Dedifferentiated amniotic fluid mesenchymal stem cell (primary cell): ENCODE measurements at regions not wholly inside any gene's neighbourhood (a gene's known extent, or its start where the extent isn't known, plus 50 kb on each side); places are given as distances from the start of the nearest gene placed in this dataset.
"Not testable (repeated sequence)": the region's sequence is repeated elsewhere in the genome, so short reads cannot be mapped to it uniquely, and the experiment has no call there.

Experiments used
- DNase-seq: peaks from one replicate; pipeline ENCODE4 v3.0.0-alpha.2; 2016; ENCODE audit errors: extremely low spot score

DNA sequence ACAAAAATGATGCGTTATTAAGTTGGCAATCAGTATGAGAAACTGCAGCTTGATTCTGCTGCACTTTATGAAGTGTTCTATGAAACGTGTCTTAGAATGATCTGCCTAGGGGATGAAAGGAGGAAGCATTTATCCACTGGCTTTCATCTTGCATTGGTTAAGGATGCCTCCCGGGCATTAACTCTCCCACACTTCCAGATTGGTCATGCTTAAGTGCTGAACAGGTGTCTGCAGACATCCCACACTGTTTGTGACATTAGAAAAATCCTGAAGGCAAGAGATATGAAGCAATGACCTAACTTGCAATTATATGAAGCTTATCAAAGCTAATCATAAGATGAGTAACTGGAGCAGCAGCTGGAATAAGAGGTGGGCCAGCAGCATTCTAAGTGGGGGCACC is 437.3 kb downstream of the NSUN3 start:
- no peak for DNase-seq

DNA sequence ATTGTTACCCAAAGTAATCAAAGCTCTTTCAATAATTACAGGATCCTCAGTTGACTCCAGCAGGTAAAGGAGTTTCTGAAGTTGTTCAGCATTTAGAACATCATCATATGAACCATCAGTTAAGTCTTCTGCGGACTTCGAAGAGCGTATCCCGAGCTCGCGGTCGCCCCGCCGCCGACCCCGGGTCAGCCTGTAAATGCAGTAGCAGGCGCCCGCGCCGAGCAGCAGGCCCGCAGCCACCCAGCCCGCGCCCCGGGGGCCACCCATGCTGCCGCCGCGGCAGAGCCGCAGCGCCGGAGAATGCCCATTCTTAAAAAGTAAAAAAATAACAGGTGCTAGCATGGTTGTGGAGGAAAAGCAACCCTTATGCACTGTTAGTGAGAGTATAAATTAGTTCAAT is 444.5 kb downstream of the NSUN3 start:
- not testable (repeated sequence) for DNase-seq

DNA sequence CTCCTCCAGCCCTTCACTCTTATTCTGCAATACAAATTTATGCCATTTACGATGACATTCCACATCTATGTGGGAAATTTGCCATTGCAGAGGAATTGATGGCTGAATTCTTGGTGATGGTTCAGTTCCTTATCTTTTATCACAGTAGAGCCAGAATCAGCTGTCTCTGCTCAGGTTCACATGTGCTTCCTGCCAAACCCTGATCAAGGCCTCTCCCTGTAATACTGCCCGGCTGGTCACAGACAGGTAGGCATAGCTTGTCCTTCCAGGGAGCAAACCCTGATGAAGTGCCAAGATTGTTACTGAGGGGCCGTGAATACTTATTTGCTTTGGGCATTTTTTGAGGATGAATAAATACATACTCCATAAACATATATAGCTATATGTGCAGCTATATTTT is 450.0 kb downstream of the NSUN3 start:
- DNase-seq = no peak

DNA sequence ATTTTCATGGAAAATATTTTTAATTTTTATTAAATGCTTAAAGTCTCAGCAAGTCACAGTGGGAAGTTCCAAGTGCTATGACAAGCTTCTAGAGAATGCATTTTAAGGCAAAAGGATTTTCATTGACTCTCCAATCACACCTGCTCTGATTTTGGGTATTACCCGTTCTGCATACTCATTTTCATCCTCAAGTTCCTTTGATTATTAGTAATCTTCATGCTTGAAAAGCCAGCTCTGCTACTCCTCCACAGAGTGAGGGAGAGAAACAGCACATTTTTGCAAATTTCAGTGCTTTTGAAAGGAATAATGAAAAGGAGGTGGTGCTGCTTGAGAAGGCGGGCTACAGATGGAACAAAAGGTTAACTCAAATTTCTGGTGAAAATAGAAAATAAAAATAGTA is 450.7 kb downstream of the NSUN3 start:
- DNase-seq = no peak

DNA sequence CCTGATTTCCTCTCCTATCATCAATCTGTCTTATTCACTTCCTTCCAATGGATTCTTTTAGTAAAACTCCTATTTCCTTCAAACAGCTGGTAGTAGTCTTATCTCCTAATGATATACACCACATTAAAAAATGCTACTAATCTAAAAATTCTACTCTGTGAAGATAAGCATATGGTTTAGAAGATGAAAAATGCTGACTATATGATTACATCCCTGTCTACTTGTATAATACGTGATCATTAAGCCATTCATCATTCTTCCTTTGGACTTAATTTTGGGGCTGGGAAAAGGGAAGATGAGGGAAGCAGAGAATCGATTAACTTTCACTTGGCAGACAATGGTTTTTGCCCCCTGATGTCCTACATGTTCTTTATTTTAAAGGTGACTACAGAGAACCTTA is 453.1 kb downstream of the NSUN3 start:
- DNase-seq = no peak

DNA sequence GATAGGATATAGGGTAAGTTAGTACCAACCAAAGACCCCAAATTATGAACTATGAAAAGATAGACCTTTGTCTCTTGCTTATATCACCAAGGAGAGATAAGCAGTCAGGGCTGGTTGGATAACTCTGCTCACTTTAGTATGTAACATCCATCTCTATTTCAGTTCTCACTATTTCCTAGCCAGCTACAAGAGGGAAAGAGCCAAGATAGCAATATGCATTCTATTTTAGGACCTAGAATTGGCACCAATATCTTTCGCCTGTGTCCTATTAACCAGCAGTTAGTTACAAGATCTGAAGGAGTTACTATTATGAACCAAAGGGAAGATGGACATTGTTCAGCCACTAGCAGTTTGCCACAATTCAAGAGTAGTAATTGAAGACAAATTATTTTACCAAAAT is 457.5 kb downstream of the NSUN3 start:
- no peak for DNase-seq

DNA sequence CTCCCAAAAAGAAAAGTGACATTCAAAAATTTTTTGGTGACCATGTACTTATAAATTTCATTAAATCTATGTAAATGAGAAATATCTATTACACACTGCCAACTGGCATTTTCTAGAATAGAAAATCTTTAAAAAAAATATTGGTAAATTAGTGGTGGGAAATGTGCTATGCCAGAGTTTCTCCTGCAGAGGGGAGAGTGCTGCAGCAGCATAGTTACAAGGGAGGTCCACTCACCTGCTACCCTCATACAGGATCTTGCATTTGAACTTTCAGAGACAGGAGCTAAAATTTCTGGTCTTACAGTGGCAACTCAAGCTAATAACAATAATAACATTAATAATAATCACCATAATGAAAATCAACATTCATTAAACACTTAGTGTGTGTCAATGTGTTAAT is 459.6 kb downstream of the NSUN3 start:
- DNase-seq = no peak

DNA sequence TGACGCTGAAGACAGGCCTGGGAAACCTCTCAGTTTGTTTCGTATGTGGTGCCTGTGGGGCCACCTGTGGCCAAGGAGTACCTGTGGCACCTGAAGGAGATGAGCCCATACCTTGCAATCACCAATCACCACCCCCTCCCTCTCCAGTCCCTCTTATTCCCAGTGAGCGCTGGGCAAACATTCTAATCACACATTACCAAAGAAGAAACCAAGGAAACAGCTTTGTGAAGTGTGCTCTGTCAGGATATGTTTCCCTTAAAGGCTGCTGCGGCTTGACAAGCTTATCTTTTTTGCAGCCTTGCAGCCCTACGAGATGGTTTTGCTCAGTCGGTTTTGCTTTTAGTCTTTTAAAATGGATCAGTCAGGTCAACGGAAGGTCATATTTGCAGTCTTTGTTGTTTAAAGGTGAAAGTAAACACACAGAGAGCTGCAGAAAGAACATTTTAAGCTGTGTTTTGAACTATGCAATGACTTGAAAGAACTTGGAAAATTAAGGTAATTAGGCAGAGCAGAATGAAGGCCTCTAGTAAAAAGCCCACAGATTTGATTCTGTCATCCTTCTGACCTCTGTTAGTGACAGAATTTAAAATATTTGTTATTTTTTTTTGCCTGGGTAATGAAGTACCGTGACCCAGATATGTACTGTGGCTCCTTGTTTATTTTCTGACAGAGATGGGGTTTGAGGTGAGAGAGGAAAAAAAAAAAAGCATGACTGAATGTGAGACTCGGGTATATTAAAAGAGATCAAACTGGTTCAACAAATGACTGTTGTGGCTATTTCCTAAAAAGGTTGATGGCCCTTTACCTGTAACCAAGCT is 461.4 kb downstream of the NSUN3 start:
- no peak for DNase-seq

DNA sequence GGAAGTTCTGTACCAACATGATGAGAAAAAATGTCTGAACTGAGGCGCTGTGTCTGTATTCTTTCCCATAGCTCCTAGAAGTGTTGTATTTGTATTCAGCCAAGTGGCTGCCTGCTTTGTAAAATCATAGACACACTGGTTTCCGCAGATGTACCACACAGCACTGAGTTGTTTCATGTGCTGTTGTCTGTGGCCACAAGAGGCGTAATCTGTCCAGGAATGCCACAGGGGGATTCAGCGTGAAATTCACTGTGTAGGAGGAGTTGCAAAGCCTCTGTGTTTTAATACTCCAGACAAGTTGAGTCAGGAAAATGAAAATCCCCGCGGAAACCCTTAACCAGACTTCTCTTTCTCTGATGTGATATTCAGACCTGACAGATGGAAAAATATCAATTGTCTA is 462.2 kb downstream of the NSUN3 start:
- no peak for DNase-seq

DNA sequence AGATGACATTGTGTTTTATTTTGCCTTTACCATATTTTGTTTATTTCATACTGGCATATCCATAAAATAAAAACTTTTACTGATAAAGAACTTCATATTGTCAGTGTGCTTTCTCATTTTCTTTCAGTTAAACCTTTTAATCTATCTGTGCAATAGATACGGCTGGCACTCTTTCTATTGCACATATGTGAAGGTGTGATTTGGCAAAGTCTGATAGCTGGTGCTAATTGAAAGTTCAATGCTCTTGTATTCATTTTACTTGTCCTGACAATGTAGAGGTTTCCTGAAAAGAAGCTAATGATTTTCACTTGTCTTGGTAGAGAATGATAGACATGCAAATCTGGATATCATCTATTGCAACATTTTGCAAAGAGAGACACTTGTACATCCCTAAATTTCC is 467.0 kb downstream of the NSUN3 start:
- DNase-seq = no peak

DNA sequence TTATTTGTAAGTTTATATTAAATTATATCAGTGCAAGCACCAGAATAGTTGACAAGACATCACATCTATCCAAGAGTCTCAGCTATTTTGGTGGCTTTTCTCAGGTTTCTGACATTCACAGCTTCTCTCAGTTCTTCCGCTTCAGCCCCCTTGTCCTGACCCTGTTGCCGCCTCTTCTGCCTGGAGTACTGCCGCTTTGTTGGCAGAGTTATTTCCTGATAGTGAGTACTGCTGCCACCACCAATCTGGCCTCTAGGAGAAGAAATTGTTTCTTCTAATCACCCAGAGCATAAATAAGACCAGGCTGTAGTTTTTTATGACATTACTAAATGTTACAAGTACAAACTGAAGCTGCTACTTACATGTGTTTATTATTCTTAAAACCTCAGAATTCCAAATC is 470.1 kb downstream of the NSUN3 start:
- no peak for DNase-seq

DNA sequence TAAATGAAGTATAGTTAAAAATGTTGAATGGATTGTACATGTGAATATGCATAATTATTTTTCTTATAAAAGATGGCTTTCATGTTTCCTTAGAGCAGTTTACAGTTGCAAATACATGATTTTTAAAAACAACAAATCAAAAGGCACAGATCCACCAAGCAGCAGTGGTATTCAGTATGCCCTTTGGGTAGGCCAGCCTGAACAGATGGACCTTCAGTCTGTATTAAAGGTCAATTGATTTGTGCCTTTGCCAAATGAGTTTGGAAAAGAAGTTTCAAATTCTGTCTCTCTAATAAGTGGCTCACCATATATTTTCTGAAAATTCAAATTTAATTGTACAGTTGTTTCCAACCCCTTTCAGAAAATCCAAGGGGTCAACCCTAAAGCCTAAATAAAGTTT is 477.1 kb downstream of the NSUN3 start:
- no peak for DNase-seq

DNA sequence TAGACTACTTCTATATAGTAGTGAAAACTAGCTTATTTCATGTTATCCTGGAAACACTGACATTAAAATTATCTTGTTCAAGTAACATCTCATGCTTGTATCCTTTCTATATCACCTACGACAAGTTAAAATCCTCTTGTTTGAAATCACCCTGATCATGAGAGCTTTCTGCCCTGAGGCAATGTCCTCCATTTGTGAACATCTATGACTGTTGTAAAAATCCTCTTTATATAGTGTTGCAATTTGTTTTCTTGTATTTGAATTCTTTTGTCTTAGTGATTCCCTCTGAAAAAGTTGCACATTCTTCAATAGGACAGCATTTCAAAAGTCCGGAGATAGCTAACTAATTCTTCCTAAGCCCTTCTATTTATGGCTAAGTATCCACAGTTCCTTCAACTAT is 480.3 kb downstream of the NSUN3 start:
- DNase-seq = no peak

DNA sequence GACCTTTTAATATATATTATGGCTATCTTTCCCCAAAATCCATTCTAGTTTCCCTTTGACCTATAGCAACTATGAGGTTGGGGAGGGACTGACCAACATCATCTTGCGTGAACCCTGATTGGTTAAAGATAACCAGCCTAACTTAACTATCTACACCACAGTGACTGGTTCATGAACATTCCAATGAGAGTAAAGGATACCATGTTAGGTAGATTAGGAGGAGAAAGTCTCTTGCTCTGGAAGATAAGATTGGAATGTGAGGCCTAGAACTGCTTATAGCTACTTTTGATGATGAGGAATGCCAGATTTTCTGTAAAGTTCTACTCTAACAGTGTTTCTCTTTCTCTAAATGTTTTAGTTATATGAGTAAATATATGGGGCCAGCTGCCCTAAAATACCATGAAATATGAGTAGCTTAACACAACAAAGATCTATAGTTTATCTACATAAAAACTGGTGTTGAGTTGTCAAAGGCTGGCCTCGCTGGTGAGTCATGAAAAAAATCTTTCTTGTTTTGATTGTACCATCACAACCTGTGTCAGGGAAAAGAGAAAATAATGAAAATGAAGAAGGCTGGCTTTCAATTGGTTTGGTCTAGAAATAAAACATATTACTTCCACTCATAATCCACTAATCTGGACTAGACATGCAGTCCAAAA is 481.4 kb downstream of the NSUN3 start:
- no peak for DNase-seq

DNA sequence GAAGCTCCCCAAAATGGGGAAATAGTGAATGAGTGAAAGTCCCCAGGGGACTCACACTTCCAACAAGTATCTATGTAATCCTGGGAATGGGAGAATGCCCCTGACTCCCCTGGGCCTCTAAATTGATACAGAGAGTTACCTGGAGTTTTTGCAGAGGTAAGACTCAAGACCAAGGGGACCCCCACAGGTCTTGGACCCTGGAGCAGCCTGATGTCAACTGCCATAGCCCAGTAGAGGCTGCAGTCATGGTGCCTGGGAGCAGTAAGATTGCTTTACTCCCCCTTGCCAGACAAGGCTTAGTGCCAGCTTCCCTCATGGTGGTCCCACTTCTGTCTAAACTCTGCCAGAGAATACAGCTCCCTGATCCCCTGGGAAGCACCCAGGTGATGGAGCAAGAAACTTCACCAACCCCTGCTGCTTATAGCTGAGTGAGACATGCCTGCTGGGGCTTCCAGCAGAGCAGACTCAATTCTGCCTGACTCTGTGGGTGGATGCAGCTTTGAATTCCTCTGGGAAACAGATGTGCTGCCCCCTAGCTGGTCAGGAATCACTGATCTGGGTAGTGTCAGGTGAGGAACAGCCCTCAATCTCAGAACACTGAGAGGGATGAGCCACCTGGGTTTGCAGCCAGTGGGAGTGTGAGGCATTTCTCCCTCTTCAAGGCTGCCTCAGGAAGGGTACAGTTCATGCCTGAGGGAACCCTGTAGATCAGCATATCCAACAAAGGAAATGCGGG is 485.9 kb downstream of the NSUN3 start:
- DNase-seq = no peak

DNA sequence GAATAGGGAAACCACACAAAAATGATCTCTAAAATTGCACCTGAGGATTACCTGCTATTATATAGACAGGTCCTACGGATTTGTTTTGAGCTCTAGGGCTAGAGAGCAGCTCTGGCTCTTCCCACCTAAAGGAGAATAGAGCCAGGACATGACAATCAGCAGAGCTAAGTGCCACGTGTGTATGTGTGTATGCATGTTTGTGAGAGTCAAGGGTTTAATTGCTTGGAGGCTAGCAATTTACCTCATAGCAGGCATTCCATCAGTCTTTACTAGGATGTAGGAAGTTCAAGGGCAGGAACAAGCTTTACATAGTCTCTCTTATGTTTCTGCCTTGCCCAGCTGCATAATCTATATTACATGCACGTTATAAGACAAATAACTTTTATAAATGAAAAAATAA is 498.2 kb downstream of the NSUN3 start:
- no peak for DNase-seq

DNA sequence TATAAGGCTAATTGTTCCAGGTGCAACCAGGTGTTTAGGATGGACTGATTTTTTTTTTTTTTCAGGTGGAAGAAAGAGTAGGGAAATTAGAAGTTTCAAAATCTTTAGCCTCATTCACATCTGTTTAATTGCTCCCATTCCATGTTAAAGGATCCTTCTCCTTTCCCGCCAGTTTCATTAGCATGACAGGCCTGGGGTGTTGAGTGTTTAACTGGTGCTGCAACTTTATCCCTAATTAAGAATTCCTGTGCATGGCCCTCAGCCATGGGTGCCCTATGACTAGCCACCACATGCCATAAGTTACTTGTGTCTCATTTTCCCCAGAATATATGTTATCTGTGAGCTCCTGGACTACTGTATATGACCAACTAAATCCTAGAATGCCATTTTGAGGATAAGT is 501.4 kb downstream of the NSUN3 start:
- DNase-seq = no peak

DNA sequence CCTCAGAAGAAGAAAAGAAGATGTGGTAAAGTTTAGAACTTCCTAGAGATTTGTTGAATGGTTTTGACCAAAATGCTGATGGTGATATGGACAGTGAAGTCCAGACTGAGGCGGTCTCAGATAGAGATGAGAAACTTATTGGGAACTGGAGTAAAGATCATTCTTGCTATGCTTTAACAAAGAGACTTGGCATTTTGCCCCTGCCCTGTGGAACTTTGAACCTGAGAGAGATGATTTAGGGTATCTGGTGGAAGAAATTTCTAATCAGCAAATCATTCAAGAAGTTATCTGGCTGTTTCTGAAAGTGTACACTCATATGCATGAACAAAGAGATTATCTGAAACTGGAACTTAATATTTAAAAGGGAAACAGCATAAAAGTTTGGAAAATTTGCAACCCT is 505.2 kb downstream of the NSUN3 start:
- no peak for DNase-seq

DNA sequence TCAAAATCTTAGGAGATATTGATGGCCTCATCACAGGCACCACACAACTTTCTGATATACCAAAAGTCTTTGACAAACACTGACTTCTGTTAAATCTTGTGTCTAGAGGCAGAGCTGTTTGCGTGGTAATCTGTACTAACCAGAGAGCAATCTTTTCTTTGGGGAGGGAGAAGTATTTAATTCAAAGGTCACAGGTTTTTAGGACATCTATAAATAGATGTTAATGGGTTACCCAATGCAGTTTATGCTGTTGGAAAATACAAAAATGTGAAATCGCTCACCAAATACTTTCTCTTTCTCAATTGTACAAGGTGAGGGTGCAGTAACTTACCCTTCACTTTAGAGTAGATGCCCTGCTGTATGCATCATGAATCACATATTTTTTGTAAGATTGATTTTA is 510.5 kb downstream of the NSUN3 start:
- DNase-seq = no peak

DNA sequence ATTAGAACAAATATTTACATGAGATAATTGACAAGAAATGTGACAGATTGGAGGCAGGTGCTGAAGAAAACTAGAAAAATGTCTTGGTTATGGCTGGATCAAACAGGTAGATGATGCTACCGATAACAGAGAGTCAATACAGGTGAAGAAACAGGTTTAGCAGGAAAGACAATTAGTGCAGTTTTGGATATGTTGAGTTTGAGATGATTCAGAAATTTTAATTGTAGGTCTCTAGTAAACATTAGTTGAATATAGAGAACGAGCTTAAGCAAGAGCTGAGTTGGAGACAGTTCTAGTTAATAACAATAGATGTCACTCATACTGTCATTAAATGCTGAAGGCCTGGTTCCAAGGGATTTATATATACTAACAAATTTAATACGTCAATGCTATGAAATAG is 524.4 kb downstream of the NSUN3 start:
- no peak for DNase-seq

DNA sequence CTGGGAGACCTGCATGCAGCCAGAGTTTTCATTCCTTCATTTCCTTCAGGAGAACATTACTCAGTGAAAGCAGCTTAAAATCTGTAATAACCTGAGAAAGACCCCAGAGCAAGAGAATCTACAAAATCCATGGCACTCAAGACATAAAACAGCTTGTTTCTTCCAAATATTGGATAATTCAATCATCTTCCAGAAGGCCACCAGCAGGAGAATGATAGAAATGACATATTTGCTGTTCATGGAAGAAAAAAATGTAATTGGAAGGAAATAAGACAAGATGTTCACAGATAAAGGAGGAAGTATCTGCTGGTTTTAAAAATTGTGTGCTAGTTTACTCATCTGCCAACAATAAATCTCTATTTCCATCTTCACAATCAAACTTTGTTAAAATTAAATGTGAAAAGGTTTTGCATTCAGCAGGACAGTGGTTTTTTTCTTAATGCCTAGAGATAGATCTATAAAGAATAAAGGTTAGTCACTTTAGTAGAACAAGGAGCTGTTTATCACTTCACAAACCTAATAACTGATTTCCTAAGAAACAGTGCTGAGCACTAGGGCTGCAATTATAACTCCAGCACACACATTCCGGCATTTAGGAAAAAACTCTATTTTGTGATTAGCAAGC is 530.8 kb downstream of the NSUN3 start:
- no peak for DNase-seq

DNA sequence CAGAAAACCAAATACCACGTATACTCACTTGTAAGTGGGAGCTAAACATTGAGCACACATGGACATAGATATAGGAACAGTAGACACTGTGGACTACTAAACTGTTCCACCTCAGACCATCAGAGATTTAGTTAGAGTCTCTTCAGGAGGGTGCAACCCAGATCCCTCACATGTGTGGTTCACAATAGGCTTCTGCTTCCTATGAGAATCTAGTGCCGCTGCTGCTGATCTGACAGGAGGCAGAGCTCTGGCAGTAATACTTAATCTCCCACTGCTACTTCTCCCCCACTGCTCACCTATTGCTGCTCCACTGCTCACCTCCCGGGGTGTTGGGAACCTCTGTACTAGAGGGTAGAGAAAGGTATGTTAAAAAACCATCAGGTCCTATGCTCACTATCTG is 533.3 kb downstream of the NSUN3 start:
- DNase-seq = no peak
